Dedifferentiated amniotic fluid mesenchymal stem cell (primary cell): ENCODE measurements at regions not wholly inside any gene's neighbourhood (a gene's known extent, or its start where the extent isn't known, plus 50 kb on each side); places are given as distances from the start of the nearest gene placed in this dataset.
"Not testable (repeated sequence)": the region's sequence is repeated elsewhere in the genome, so short reads cannot be mapped to it uniquely, and the experiment has no call there.

ENCODE experiments used
- DNase-seq: peaks from one replicate; pipeline ENCODE4 v3.0.0-alpha.2; 2016; ENCODE audit errors: extremely low spot score

DNA sequence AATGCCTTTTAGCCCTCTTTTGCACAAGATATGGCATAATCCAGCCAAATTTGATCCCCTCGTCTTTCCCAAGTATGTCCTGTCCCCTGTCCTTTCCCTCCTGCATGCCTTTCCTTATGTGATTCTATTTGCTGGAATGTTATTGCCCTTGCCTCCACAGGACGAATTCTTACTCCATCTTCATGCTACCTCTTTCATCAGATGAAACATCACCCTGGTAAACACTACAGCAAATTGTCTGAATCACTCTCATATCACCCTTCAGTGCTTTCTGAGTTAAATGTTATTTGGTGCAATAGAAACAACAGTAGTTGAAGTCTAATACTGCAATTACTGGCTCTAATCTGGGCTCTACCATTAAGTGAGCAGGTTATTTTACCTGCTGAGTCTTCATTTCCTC, 52.2 kb upstream of the FAT1 start:
- DNase-seq = no peak

DNA sequence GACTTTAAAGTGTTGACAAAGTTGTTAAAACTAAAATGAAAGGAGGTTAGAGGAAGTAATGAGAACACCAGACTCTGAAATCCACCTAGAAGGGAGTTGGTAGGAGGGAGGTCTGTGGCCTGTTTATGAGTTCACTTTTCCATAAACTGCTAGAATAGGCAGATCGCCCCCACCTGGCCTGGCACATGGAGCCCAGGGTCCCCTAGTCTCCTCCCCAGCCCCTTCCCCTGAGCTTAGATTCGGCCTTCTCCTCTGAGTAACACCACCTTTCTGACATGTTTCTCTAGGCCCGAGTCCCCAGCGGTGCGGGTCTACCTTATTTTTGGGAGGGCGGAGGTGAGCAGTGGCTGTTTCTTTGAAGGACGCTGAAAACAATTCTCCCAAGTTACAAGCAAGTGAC, 54.5 kb upstream of the FAT1 start:
- no peak for DNase-seq

DNA sequence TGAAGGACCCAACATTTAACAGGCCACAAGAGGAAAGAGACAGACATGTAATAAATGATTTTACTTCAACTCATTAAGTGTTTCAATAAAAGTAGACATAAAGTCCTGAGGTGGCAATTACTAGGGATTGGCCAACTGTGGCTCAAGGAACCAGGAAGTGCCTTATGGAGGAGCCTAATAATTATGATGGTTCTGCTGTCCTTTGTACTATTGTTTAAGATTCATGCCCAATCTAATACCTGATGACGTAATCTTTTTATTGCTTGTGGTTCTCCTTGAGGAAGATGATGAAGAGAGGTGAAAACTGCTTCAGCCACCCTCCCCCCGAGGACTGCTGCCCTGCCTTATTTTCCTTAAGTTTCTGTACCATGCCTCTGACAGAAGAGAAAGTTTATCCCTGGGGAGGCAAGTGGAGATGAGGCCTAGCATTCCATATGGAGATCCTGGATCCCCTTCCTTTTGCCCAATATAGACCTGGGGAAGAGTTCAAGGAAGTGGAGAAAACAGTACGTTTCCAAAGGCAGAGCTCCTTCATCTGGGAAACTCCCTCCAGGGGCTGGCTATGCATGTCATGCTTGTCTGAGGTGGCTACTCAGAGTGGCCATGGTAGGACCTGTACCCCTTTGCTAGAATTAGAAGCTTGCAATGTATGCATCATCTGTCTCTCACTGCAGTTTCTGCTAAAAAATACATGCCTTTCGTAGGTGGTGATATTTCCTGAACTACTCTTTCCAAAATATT, 56.8 kb upstream of the FAT1 start:
- no peak for DNase-seq

DNA sequence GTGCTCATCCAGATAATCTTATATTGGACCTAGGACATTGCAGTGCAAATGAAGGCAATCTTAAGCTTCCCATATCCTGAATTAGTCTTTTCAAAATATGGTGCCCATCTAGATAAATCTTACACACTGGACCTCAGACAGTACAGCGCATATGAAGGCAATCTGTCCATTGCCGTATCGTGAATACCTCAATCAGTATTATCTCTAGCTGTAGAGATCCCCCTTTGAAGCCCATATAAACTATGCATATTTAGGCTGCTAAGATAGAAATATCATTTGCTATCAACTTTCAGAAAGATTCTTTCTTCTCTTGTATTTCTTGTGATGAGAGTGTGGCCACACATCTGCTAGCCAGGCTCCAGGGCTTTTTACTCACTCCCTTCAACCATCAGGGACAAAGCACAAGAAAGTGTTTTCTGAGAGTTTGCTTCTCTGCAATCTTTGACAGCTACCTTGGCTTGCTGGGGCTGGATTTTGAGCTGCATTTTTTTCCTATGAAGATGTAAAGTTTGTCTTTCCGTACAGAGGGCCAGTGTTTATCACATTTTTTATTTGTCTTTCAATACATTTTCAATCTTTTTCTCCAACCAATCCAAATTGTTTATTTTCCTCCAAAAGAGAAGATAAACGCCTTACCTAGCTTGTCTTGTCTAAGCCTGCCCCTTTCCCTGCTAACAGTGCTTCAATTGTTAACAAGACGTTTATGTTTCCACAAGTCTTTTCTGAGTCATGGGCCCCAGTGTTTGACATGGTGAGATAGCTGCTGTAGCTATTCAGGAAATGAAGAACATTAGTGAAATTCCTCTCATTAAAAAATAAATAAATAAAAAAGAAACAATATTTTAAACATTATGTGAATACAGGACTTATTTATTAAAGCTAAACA, 57.6 kb upstream of the FAT1 start:
- no peak for DNase-seq

DNA sequence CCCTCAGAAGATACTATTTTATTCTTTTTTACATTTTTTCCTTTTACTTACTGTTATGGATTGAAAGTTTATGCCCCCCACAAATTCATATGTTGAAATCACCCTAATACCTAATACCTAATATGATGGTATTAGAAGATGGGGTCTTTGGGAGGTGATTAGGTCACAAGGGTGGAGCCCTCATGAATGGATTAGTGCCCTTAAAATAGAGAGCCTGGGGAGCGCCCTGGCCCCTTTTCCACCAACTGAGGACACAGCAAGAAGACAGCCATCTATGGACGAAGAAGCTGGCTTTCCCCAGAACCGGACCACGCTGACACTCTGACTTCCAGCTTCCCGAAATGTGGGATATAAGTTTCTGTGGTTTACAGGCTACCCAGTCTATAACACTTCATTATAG, 58.6 kb upstream of the FAT1 start:
- DNase-seq = no peak

DNA sequence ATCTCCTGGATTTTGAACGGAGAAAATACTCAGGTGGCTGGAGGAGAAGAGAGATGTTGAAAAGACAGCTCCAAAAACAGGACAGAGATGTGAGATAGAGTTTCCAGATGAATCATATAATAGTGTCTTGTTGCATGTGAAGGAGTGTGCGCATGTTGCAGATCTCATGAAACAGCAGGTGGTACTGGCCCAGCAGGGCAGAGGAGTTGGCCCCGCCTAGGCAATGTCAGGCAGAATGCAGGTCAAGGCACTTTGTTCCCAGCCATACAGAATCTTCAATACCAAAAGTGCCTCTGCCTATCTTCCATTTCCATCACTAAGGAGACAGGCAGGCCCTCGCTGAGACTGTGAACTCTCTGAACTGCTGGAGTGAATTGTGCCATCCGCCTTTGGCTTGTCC, 63.9 kb upstream of the FAT1 start:
- DNase-seq = no peak

DNA sequence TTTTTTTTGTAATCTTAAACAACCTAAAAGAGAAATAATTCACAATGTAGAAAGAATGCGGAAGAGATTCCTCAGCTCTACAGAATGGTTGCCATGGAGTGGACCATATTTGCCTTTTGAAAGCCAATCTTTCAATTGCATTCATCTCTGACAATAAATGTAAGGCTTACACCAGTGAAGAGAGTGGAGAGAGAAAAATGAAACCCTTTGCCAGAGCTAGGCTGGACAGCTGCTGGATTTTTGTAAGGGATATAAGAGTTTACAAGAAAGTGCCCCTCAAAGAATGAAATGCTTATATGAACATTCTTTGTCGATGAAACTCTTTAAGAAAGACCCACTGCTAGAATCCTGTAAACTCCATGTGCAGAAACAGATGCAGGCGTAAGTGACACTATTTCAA, 66.0 kb upstream of the FAT1 start:
- no peak for DNase-seq

DNA sequence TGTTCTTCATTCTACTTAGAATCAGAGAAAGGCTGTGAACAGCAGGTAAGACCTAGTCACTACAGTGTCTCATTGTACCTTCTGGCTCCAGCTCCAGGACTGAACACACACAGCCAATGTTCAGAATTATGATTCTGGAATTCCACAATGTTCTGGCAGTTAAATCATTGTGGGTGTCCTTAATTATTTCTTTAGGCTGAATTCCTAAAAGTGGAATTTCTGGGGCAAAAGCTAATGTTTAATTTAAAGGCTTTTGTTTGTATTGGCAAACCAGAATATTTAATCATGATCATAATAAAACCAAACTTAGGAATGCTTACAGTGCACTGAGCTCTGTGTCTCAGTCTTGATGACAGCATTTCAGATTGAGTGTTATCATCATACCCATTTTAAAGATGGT, 67.0 kb upstream of the FAT1 start:
- DNase-seq = no peak

DNA sequence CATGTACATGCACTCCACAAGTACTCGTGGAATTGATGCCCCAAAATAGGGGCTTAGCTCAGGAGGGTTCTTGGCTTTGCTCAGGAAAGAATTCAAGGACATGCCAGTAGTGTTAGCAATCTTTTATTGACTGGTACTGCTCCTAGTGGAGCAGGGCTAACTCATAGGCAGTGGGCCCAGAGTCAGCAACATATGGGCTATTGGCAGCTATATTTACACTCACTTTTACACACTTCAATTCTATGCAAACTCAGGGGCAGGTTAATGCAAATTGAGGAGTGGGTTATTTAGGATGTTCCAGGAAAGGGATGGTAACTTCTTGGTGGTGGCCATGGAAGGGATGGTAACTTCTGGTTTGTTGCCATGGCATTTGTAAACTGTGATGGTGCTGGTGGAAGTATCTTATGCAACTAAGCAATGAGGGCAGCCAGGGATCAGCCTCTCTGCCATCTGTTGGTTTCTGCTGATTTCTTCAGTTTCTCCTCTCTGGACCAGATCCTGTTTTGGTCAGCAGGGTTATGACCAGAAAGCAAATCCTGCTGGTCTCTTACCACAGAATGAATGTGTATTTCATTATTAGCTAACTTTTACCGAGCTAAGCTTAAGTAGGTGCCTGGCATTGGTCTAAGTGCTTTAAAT, 69.2 kb upstream of the FAT1 start:
- no peak for DNase-seq

DNA sequence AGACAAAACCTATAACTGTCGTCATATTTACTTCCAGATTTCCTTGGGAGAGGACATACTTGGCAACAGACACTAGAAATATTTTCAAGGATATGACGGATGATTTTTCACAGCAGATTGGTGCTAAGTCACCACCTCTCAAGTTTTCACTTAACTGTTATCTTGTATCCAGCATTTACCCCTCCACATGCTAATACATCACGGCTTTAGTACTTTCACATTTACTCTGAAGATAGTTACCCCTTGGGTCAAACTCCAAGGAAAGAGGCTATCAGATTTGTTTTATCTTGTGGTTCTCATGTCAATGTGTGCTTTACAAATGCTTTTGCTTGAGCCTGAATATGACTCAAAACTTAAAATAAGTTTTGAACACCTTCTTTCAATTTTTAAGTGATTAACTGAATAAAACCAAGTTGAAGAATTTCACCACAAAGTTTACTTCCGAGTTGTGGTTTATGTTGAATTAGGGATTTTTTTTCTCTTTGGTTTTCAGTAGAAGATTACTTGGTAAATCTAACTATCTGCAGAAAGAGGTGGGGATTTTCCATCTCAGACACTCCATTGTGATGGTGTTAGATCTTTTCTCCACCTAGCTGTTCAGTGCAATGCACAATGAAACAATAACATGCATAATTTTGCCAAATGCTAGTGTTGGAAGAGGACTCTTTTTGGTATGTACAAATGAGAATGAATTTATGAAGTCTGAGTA, 75.4 kb upstream of the FAT1 start:
- DNase-seq = no peak

DNA sequence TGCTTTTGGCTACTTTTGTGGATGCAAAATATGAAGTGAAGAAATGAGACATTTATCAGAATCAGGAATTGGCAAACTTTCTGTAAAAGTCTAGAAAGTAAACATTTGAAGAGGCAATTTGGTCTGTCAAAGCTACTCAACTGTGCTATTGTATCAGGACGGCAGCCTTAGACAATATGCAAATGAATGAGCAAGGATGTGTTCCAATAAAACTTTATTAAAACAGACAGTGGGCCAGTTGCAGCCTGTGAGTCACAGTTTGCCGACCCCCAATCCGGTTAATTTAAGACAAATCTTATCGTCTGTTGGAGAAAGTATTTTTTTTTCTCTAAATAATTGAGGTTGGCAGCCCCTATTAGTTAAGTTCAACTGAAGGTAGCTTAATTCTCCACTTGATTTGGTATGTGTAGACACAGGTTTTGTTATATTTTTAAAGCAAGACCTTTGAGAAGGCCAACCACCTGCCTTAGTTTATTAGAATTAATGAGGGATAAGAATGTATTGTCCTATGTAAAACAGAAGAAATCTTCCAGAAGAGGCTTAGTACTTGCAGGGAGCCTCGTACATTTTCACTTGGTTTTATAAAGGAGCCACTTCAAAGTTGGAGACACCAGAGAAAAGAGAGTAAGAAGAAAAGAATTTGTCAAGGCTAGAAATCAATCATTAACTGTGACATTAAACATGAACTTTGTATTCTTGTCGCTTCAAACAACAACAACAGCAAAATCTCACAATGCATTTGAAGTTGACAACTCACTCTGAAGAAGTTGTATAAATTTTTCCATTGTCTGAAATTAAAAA, 81.6 kb upstream of the FAT1 start:
- no peak for DNase-seq

DNA sequence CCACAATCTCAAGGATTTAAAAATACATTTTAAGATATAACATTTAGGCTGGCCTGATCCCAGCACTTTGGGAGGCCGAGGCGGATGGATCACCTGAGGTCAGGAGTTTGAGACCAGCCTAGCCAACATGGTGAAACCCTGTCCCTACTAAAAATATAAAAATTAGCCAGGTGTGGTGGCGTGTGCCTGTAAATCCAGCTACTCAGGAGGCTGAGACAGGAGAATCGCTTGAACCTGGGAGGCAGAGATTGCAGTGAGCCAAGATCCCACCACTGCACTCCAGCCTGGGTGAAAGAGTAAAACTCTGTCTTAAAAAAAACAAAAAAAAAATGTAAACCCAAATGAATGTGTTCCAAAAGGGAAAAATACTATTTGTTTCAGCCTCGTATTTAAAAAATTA, 82.3 kb upstream of the FAT1 start:
- not testable (repeated sequence) for DNase-seq

DNA sequence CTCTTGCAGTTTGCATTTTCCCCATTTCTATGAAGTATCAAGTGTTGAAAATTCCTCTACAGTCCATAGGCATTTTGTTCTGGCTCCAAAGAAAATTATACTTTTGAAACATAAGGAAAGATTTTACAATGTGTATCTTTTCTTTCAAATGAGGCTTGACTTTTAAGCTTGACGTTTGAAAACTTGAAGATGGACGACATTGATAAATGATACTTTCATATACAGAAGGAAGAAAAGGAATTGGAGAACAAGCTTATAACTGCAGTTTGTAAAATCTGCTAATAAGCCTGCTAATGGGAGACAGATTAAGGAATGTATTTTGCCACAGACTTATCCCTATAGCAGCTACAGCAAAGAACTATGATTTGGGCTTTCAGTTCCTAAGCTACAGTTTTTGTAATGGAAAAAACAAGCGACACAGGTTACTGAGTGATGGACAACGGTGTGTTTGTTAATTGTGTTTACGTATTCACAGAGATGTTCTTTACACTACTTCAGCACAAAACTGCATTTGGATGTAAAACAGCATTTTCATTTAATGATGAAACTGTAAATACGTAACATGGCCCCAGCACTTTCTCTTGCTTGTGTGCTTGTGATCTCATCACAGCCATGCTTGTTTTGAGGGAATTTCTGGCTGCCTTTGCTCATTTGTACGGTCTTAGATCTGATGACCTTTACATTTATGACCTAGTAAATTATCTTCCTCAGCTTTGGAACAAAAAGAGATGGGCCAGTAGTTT, 83.2 kb upstream of the FAT1 start:
- no peak for DNase-seq

DNA sequence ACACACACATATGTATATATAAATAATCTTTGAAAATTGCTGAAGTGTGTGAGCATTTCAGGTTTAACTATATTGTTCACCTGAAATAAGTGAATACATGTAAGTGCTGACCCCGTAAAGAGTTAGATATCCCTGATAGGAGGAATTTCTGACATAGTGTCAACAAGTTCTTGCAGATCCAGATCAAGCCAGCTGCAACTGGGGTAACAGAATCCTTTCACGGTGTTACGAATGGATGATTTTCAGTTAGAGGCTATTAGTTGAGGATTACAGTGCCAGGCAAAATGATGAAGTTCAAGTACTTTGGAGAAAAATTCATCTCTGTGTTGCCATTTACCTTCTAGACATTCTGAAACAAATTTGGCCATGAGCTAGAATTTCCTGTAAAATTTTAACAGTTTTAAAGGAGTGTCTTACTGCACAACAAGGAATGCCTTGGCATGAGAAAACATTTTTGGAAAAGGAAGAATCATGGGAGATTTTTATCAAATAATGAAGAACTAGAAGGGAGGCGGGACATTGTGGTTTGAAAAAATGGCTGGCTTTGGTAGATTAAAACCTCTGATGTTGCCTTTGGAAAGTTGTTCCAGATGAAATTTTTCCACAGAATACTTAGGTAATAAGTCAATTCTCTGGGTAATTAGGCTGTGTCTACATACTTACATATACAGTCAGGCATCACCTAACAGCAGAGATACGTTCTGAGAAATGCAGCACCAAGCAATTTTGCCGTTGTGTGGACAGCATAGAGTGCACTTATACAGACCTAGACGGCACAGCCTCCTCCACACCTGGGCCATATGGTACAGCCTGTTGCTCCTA, 84.4 kb upstream of the FAT1 start:
- DNase-seq = peak; percentile 40

DNA sequence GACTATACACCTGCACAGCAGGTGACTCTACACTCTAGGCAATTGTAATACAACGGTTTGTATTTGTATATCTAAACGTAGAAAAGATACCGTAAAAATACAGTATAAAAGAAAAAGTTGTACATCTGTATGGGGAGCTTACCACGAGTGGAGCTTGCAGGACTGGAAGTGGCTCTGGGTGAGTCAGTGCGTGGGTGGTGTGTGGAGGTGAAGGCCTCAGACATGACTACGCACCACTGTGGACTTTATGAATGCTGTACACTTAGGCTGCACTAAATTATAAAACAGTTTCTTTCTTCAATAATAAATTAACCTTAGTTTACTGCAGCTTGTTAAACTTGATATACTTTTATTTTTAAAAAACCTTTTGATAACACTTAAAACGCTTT, 85.0 kb upstream of the FAT1 start:
- DNase-seq = peak; percentile 68

DNA sequence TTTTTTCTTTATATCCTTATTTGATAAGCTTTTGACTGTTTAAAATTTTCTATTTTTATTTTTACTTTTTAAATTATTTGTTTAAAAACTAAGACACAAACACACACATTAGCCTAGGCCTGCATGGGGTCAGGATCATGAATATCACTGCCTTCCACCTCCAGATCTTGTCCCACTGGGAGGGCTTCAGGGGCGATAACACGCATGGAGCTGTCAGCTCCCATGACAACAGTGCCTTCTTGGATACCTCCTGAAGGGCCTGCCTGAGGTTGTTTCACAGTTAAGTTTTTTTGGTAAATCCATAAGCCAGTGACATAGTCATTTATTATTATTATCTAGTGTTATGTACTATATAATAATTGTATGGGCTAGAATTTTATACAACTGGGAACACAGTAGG, 85.4 kb upstream of the FAT1 start:
- DNase-seq = no peak

DNA sequence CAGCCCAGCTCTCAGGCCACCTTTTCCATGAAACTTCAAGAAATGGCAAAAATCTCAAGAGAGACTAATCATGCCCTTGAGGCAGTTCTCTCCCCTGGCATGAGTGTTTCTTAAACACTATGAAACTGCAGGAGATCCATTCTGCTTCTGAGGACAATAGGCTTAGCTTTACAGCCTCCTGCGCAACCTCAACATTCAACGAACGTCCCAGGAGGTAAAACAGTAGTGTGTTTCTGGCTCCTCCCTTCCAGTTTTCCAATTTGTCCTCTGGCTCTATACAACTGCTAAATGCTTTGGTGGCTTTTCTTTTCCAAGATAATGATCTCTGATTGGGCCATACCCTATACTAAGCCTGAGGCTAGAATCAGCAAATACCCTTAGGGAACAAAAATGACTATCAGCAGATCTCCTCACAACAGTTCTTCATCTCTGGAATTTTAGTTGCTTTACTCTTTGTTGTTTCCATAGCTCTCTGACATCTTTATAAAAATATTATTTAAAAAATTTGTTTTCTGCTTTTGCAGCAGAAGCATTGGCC, 87.0 kb upstream of the FAT1 start:
- DNase-seq = no peak

DNA sequence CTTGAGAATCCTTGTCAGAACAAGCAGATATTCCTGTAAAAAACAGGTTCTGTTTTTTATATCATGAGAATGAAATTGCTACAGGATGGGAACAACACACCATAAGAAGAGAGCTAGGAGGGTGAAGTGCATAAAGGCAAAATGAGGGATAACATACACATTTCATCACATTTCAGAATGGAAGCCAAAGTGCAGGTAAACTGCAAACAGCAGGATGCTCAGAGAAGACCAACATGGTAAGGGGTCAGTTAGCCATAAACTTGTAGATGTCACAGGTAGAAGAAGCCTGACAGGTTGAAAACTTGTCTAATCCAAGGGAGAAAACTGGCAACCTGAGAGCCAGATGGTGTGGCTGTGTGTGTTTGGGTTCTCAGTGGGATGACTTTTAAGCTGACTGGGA, 88.9 kb upstream of the FAT1 start:
- DNase-seq = no peak

DNA sequence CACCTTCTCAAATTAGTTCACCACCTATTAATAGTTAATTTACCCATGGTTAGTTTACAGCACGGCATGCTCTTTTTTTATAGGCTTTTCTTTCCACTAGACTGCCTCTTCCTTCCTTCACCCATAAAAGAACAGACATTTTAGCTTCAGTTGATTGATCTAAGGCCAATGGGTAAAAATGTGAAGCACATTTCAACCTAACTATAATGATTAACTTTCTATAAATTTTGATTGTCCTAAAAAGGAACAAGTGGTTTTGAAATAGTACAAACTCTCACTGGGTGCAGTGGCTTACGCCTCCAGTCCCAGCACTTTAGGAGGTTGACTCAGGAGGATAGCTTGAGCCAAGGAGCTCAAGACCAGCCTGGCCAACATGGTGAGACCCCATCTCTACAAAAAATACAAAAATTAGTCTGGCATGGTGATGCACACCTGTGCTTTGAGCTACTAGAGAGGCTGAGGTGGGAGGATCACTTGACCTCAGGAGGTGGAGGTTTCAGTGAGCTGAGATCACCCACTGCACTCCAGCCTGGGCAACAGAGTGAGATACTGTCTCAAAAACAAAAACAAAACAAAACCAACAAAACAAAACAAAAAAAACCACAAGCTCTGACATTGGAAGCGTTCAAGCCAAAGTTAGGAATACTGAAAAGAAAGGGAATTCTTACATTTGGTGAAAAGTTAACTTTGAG, 89.9 kb upstream of the FAT1 start:
- no peak for DNase-seq
